Immature natural killer cell (primary cell): ENCODE measurements at regions not wholly inside any gene's neighbourhood (a gene's known extent, or its start where the extent isn't known, plus 50 kb on each side); places are given as distances from the start of the nearest gene placed in this dataset.
"Not testable (repeated sequence)": the region's sequence is repeated elsewhere in the genome, so short reads cannot be mapped to it uniquely, and the experiment has no call there.

Experiments used
- DNase-seq, 3 donors: peaks; one replicate each; pipeline ENCODE4 v3.0.0; 2022; ENCODE audit warnings: mixed read lengths in 1 of 3
- H3K27ac Mint-ChIP-seq, 6 donors: one replicate each; pipeline ENCODE4 v1.8.0; 2020; ENCODE audit warnings: mixed read lengths in 6 of 6, mild to moderate bottlenecking in 5 of 6, inconsistent platforms in 4 of 6, moderate library complexity in 3 of 6
- H3K27me3 Mint-ChIP-seq, 3 donors: one replicate each; pipeline ENCODE4 v1.8.0; 2020 to 2021; ENCODE audit warnings: low read depth in 3 of 3, mild to moderate bottlenecking in 3 of 3, mixed read lengths in 3 of 3, moderate library complexity in 3 of 3, inconsistent platforms in 1 of 3
- H3K36me3 Mint-ChIP-seq, 3 donors: one replicate each; pipeline ENCODE4 v1.8.0; 2020; ENCODE audit warnings: mixed read lengths in 3 of 3, inconsistent platforms in 2 of 3, mild to moderate bottlenecking in 2 of 3
- H3K4me1 Mint-ChIP-seq, 2 donors: one replicate each; pipeline ENCODE4 v1.8.0; 2020; ENCODE audit warnings: inconsistent platforms in 2 of 2, mild to moderate bottlenecking in 2 of 2, mixed read lengths in 2 of 2, moderate library complexity in 1 of 2
- H3K4me3 Mint-ChIP-seq, 5 donors: one replicate each; pipeline ENCODE4 v1.8.0; 2020; ENCODE audit warnings: mild to moderate bottlenecking in 5 of 5, mixed read lengths in 5 of 5, inconsistent platforms in 3 of 5, moderate library complexity in 3 of 5
- H3K9me3 Mint-ChIP-seq, 6 donors: one replicate each; pipeline ENCODE4 v1.8.0; 2020; ENCODE audit warnings: mild to moderate bottlenecking in 6 of 6, mixed read lengths in 6 of 6, inconsistent platforms in 4 of 6, moderate library complexity in 3 of 6

GRCh38 chr6:43999628-44000027 is 127.6 kb downstream of the MRPL14 start:
- Mint-ChIP-seq H3K4me1 (peaks cover 0 to 8% of the 10 kb centered on the region in 2 donors), H3K4me3 (no peak overlapping the region), H3K27ac (no peak overlapping the region), H3K36me3 (no peaks in the 10 kb centered on the region), H3K27me3 (peaks cover 9 to 15% (median 11%) of the 10 kb centered on the region in 3 donors), H3K9me3 (no peaks in the 10 kb centered on the region)
- no peak for DNase-seq

GRCh38 chr6:43998592-43999243 is 128.5 kb downstream of the MRPL14 start:
- not testable (repeated sequence) for DNase-seq, H3K27ac Mint-ChIP-seq, H3K4me1 Mint-ChIP-seq

GRCh38 chr6:43997990-43998585 is 129.2 kb downstream of the MRPL14 start:
- not testable (repeated sequence) for H3K9me3 Mint-ChIP-seq, DNase-seq, H3K36me3 Mint-ChIP-seq, H3K27ac Mint-ChIP-seq, H3K4me3 Mint-ChIP-seq, H3K4me1 Mint-ChIP-seq
- H3K27me3 Mint-ChIP-seq = peaks cover 7 to 11% (median 8%) of the 10 kb centered on the region in 3 donors

More at GRCh38 chr6:43998592-43999243, 128.5 kb downstream of the MRPL14 start:
- not testable (repeated sequence) for H3K9me3 Mint-ChIP-seq, H3K4me3 Mint-ChIP-seq, H3K36me3 Mint-ChIP-seq
- H3K27me3 Mint-ChIP-seq = peaks cover 7 to 15% (median 9%) of the 10 kb centered on the region in 3 donors

- no peak overlapping the region for H3K4me3 Mint-ChIP-seq
- peaks cover 7 to 8% (median 8%) of the 10 kb centered on the region in 3 donors for H3K27me3 Mint-ChIP-seq
- H3K36me3 Mint-ChIP-seq = no peaks in the 10 kb centered on the region
- no peaks in the 10 kb centered on the region for H3K9me3 Mint-ChIP-seq
- no peak for DNase-seq
- H3K27ac Mint-ChIP-seq = no peak overlapping the region
- peaks cover 2 to 3% of the 10 kb centered on the region in 2 donors for H3K4me1 Mint-ChIP-seq
Observed at GRCh38 chr6:43997345-43997677, 129.9 kb downstream of the MRPL14 start.

- Mint-ChIP-seq H3K9me3 (no peaks in the 10 kb centered on the region), H3K27ac (peak overlapping the region in 1 of 6 donors; percentile 58), H3K36me3 (no peaks in the 10 kb centered on the region), H3K4me3 (no peak overlapping the region), H3K27me3 (peaks cover 7 to 8% (median 7%) of the 10 kb centered on the region in 3 donors), H3K4me1 (peaks cover 5 to 7% of the 10 kb centered on the region in 2 donors)
- DNase-seq = no peak
Observed at GRCh38 chr6:43996618-43997344, 130.5 kb downstream of the MRPL14 start.

- Mint-ChIP-seq H3K9me3 (no peaks in the 10 kb centered on the region), H3K4me3 (no peak overlapping the region), H3K27ac (no peak overlapping the region), H3K4me1 (peaks cover 2 to 8% of the 10 kb centered on the region in 2 donors), H3K27me3 (peaks cover 4 to 5% (median 5%) of the 10 kb centered on the region in 3 donors), H3K36me3 (no peaks in the 10 kb centered on the region)
- no peak for DNase-seq
Observed at GRCh38 chr6:43995137-43995536, 132.1 kb downstream of the MRPL14 start.

- H3K4me3 Mint-ChIP-seq = no peak overlapping the region
- H3K27me3 Mint-ChIP-seq = peaks cover 2 to 6% (median 5%) of the 10 kb centered on the region in 3 donors
- no peak for DNase-seq
- H3K36me3 Mint-ChIP-seq = no peaks in the 10 kb centered on the region
- peaks cover 2 to 8% of the 10 kb centered on the region in 2 donors for H3K4me1 Mint-ChIP-seq
- no peaks in the 10 kb centered on the region for H3K9me3 Mint-ChIP-seq
- H3K27ac Mint-ChIP-seq = no peak overlapping the region
Observed at GRCh38 chr6:43993881-43994523, 133.2 kb downstream of the MRPL14 start.

- Mint-ChIP-seq H3K36me3 (no peaks in the 10 kb centered on the region), H3K27me3 (peaks cover 2 to 5% (median 4%) of the 10 kb centered on the region in 3 donors), H3K27ac (no peak overlapping the region), H3K4me1 (peaks cover 2 to 8% of the 10 kb centered on the region in 2 donors), H3K4me3 (no peak overlapping the region), H3K9me3 (no peaks in the 10 kb centered on the region)
- no peak for DNase-seq
Observed at GRCh38 chr6:43992783-43993644, 134.2 kb downstream of the MRPL14 start.

GRCh38 chr6:43992126-43992663 is 135.1 kb downstream of the MRPL14 start:
- Mint-ChIP-seq H3K27ac (no peak overlapping the region), H3K27me3 (peaks cover 2 to 3% (median 2%) of the 10 kb centered on the region in 3 donors), H3K4me1 (peaks cover 2 to 8% of the 10 kb centered on the region in 2 donors), H3K4me3 (no peak overlapping the region), H3K9me3 (no peaks in the 10 kb centered on the region), H3K36me3 (no peaks in the 10 kb centered on the region)
- no peak for DNase-seq

GRCh38 chr6:43990627-43991619 is 136.3 kb downstream of the MRPL14 start:
- DNase-seq = no peak
- H3K4me3 Mint-ChIP-seq = no peak overlapping the region
- no peaks in the 10 kb centered on the region for H3K9me3 Mint-ChIP-seq
- H3K27ac Mint-ChIP-seq = no peak overlapping the region
- H3K36me3 Mint-ChIP-seq = no peaks in the 10 kb centered on the region
- peaks cover 2 to 8% of the 10 kb centered on the region in 2 donors for H3K4me1 Mint-ChIP-seq
- peaks cover 2 to 3% (median 2%) of the 10 kb centered on the region in 3 donors for H3K27me3 Mint-ChIP-seq

GRCh38 chr6:43990275-43990626 is 137.0 kb downstream of the MRPL14 start:
- no peak for DNase-seq
- Mint-ChIP-seq H3K27ac (no peak overlapping the region), H3K36me3 (no peaks in the 10 kb centered on the region), H3K4me1 (peaks cover 2 to 8% of the 10 kb centered on the region in 2 donors), H3K4me3 (no peak overlapping the region), H3K9me3 (no peaks in the 10 kb centered on the region), H3K27me3 (peaks cover 0 to 3% (median 2%) of the 10 kb centered on the region in 3 donors)

GRCh38 chr6:43989581-43990146 is 137.6 kb downstream of the MRPL14 start:
- Mint-ChIP-seq H3K4me1 (peaks cover 2 to 8% of the 10 kb centered on the region in 2 donors), H3K4me3 (no peak overlapping the region), H3K27ac (no peak overlapping the region), H3K9me3 (no peaks in the 10 kb centered on the region), H3K27me3 (peaks cover 0 to 3% (median 2%) of the 10 kb centered on the region in 3 donors), H3K36me3 (no peaks in the 10 kb centered on the region)
- no peak for DNase-seq
